Sigmoid colon (tissue), 4 donors: ENCODE measurements at regions not wholly inside any gene's neighbourhood (a gene's known extent, or its start where the extent isn't known, plus 50 kb on each side); places are given as distances from the start of the nearest gene placed in this dataset.

ENCODE experiments used
- CTCF ChIP-seq, 4 experiments: fragments of 450-650 bp in 3 of 4; fragments of 200-600 bp in 1 of 4; IDR thresholded peaks; one replicate each; pipeline ENCODE4 v1.5.1; 2016 to 2019; ENCODE audit warnings: antibody characterized with exemption in 4 of 4, mild to moderate bottlenecking in 3 of 4, moderate library complexity in 2 of 4
- EP300 ChIP-seq, 4 donors: sonication (generic); formaldehyde crosslinking; IDR thresholded peaks; one replicate each; pipeline ENCODE4 v1.6.1; 2017; ENCODE audit warnings: antibody characterized with exemption in 4 of 4
- POLR2A ChIP-seq, 2 donors: fragments of 450-650 bp; IDR thresholded peaks; one replicate each; pipeline ENCODE4 v1.6.1; 2016; ENCODE audit warnings: antibody characterized with exemption in 2 of 2, mild to moderate bottlenecking in 2 of 2, moderate library complexity in 2 of 2

- TF ChIP-seq EP300 (IDR thresholded peaks at IDR 0.05) (no peak), POLR2A (IDR thresholded peaks at IDR 0.05) (no peak), CTCF (IDR thresholded peaks at IDR 0.05) (no peak)
These were observed 612.0 kb upstream of the CLINT1 start for GRCh38 chr5:158470764-158471534.
